Muscle layer of duodenum (tissue), 2 donors: ENCODE measurements at regions not wholly inside any gene's neighbourhood (a gene's known extent, or its start where the extent isn't known, plus 50 kb on each side); places are given as distances from the start of the nearest gene placed in this dataset.

ENCODE experiments used
- H3K27ac ChIP-seq: one replicate; pipeline ENCODE4 v1.7.0; 2013; ENCODE audit warnings: mild to moderate bottlenecking, low read length
- H3K27me3 ChIP-seq: one replicate; pipeline ENCODE4 v1.7.0; 2013; ENCODE audit warnings: low read depth, mild to moderate bottlenecking, control low read depth, low read length
- H3K36me3 ChIP-seq, 2 donors: one replicate each; pipeline ENCODE4 v1.7.0; 2013; ENCODE audit warnings: low read length in 2 of 2, control low read depth in 1 of 2, mild to moderate bottlenecking in 1 of 2; ENCODE audit not compliant: insufficient read depth in 2 of 2, control insufficient read depth in 1 of 2
- H3K4me1 ChIP-seq, 2 donors: one replicate each; pipeline ENCODE4 v1.7.0; 2013; ENCODE audit warnings: low read length in 2 of 2, mild to moderate bottlenecking in 2 of 2, control low read depth in 1 of 2, moderate library complexity in 1 of 2; ENCODE audit not compliant: insufficient read depth in 2 of 2, control insufficient read depth in 1 of 2
- H3K4me3 ChIP-seq, 2 donors: one replicate each; pipeline ENCODE4 v1.7.0; 2013; ENCODE audit warnings: low read length in 2 of 2, low read depth in 1 of 2, mild to moderate bottlenecking in 1 of 2
- H3K9me3 ChIP-seq, 2 donors: one replicate each; pipeline ENCODE4 v1.7.0; 2013; ENCODE audit warnings: low read length in 2 of 2, control low read depth in 1 of 2, mild to moderate bottlenecking in 1 of 2; ENCODE audit not compliant: control insufficient read depth in 1 of 2
- donor health status: healthy.

- peaks cover 0 to 11% of the 10 kb centered on the region in 2 donors for H3K4me1 ChIP-seq
- H3K27ac ChIP-seq: no peak overlapping the region
- H3K9me3 ChIP-seq: no peaks in the 10 kb centered on the region
- H3K36me3 ChIP-seq: no peaks in the 10 kb centered on the region
- H3K27me3 ChIP-seq: no peaks in the 10 kb centered on the region
- no peak overlapping the region for H3K4me3 ChIP-seq
These were observed 311.6 kb downstream of the IRS1 start for GRCh38 chr2:226488034-226488433.

GRCh38 chr2:226487573-226487972 lies 312.0 kb downstream of the IRS1 start:
- Histone ChIP-seq H3K4me3 (no peak overlapping the region), H3K27me3 (no peaks in the 10 kb centered on the region), H3K27ac (no peak overlapping the region), H3K9me3 (no peaks in the 10 kb centered on the region), H3K4me1 (peaks cover 0 to 11% of the 10 kb centered on the region in 2 donors), H3K36me3 (no peaks in the 10 kb centered on the region)

- peaks cover 0 to 8% of the 10 kb centered on the region in 2 donors for H3K4me1 ChIP-seq
- no peak overlapping the region for H3K4me3 ChIP-seq
- H3K27ac ChIP-seq: no peak overlapping the region
- no peaks in the 10 kb centered on the region for H3K36me3 ChIP-seq
- no peaks in the 10 kb centered on the region for H3K9me3 ChIP-seq
- no peaks in the 10 kb centered on the region for H3K27me3 ChIP-seq
These were observed 315.6 kb downstream of the IRS1 start for GRCh38 chr2:226483745-226484619.

- Histone ChIP-seq H3K36me3 (no peaks in the 10 kb centered on the region), H3K4me1 (peaks cover 0 to 12% of the 10 kb centered on the region in 2 donors), H3K27ac (no peak overlapping the region), H3K9me3 (no peaks in the 10 kb centered on the region), H3K27me3 (no peaks in the 10 kb centered on the region), H3K4me3 (no peak overlapping the region)
These were observed 316.5 kb downstream of the IRS1 start for GRCh38 chr2:226483143-226483542.

- Histone ChIP-seq H3K36me3 (no peaks in the 10 kb centered on the region), H3K4me1 (peaks cover 0 to 8% of the 10 kb centered on the region in 2 donors), H3K9me3 (no peaks in the 10 kb centered on the region), H3K4me3 (no peak overlapping the region), H3K27me3 (no peaks in the 10 kb centered on the region), H3K27ac (peak overlapping the region; percentile 67)
These were observed 321.4 kb downstream of the IRS1 start for GRCh38 chr2:226478109-226478809.

- Histone ChIP-seq H3K4me1 (peaks cover 0 to 8% of the 10 kb centered on the region in 2 donors), H3K27ac (peak overlapping the region; percentile 67), H3K9me3 (no peaks in the 10 kb centered on the region), H3K4me3 (no peak overlapping the region), H3K36me3 (no peaks in the 10 kb centered on the region), H3K27me3 (no peaks in the 10 kb centered on the region)
These were observed 322.2 kb downstream of the IRS1 start for GRCh38 chr2:226477221-226478108.

GRCh38 chr2:226475650-226476049 lies 324.0 kb downstream of the IRS1 start:
- H3K4me1 ChIP-seq: peaks cover 0 to 8% of the 10 kb centered on the region in 2 donors

GRCh38 chr2:226474131-226474530 lies 325.5 kb downstream of the IRS1 start:
- no peak overlapping the region for H3K27ac ChIP-seq
- H3K27me3 ChIP-seq: no peaks in the 10 kb centered on the region
- no peaks in the 10 kb centered on the region for H3K36me3 ChIP-seq
- no peaks in the 10 kb centered on the region for H3K9me3 ChIP-seq
- H3K4me1 ChIP-seq: peaks cover 0 to 8% of the 10 kb centered on the region in 2 donors
- H3K4me3 ChIP-seq: no peak overlapping the region

More at GRCh38 chr2:226475650-226476049, 324.0 kb downstream of the IRS1 start:
- Histone ChIP-seq H3K27ac (no peak overlapping the region), H3K4me3 (no peak overlapping the region), H3K27me3 (no peaks in the 10 kb centered on the region), H3K36me3 (no peaks in the 10 kb centered on the region), H3K9me3 (no peaks in the 10 kb centered on the region)

- Histone ChIP-seq H3K9me3 (no peaks in the 10 kb centered on the region), H3K4me3 (no peak overlapping the region), H3K27me3 (no peaks in the 10 kb centered on the region), H3K27ac (no peak overlapping the region), H3K4me1 (no peaks in the 10 kb centered on the region), H3K36me3 (no peaks in the 10 kb centered on the region)
These were observed 327.6 kb downstream of the IRS1 start for GRCh38 chr2:226471987-226472470.

GRCh38 chr2:226467633-226468032 lies 332.0 kb downstream of the IRS1 start:
- no peak overlapping the region for H3K27ac ChIP-seq
- H3K4me3 ChIP-seq: no peak overlapping the region
- no peaks in the 10 kb centered on the region for H3K27me3 ChIP-seq
- H3K4me1 ChIP-seq: peaks cover 0 to 4% of the 10 kb centered on the region in 2 donors
- no peaks in the 10 kb centered on the region for H3K36me3 ChIP-seq
- no peaks in the 10 kb centered on the region for H3K9me3 ChIP-seq

GRCh38 chr2:226467221-226467620 lies 332.4 kb downstream of the IRS1 start:
- Histone ChIP-seq H3K9me3 (no peaks in the 10 kb centered on the region), H3K27me3 (no peaks in the 10 kb centered on the region), H3K27ac (no peak overlapping the region)

More at GRCh38 chr2:226467221-226467620, 332.4 kb downstream of the IRS1 start:
- no peak overlapping the region for H3K4me3 ChIP-seq
- peaks cover 0 to 4% of the 10 kb centered on the region in 2 donors for H3K4me1 ChIP-seq
- no peaks in the 10 kb centered on the region for H3K36me3 ChIP-seq
